Body of pancreas (tissue), 4 donors: ENCODE measurements at regions not wholly inside any gene's neighbourhood (a gene's known extent, or its start where the extent isn't known, plus 50 kb on each side); places are given as distances from the start of the nearest gene placed in this dataset.

Experiments used
- CTCF ChIP-seq, 7 experiments: fragments of 450-650 bp in 4 of 7; fragments of 200-600 bp in 3 of 7; sonication (generic) in 3 of 7; IDR thresholded peaks; one replicate each; pipeline ENCODE4 v1.5.1; 2016 to 2019; ENCODE audit warnings: antibody characterized with exemption in 7 of 7
- POLR2A ChIP-seq, 3 donors: fragments of 450-650 bp; IDR thresholded peaks; one replicate each; pipeline ENCODE4 v1.6.1; 2016; ENCODE audit warnings: antibody characterized with exemption in 3 of 3, mild to moderate bottlenecking in 2 of 3

GRCh38 chr4:58732973-58733372, 1622.8 kb upstream of the IGFBP7 start:
- TF ChIP-seq CTCF (IDR thresholded peaks at IDR 0.05): no peak
- no peak for TF ChIP-seq POLR2A (IDR thresholded peaks at IDR 0.05)
